ENCODE measurements at regions not wholly inside any gene's neighbourhood (a gene's known extent, or its start where the extent isn't known, plus 50 kb on each side); places are given as distances from the start of the nearest gene placed in this dataset.
"Not testable (repeated sequence)": the region's sequence is repeated elsewhere in the genome, so short reads cannot be mapped to it uniquely, and the experiment has no call there.

- DNase-seq (ENCODE audit: extremely low spot score, unreplicated experiment); H3K4me3 Mint-ChIP-seq; H3K4me1 Mint-ChIP-seq (ENCODE audit: unreplicated experiment); H3K36me3 Mint-ChIP-seq; H3K9me3 Mint-ChIP-seq; H3K27ac Mint-ChIP-seq; H3K27me3 Mint-ChIP-seq: not testable (repeated sequence)
Measured at GRCh38 chr21:7743940-7744339, 2777.4 kb upstream of the TPTE start.

- not testable (repeated sequence) for H3K36me3 Mint-ChIP-seq; DNase-seq (ENCODE audit: extremely low spot score, unreplicated experiment); H3K4me1 Mint-ChIP-seq (ENCODE audit: unreplicated experiment); H3K27ac Mint-ChIP-seq; H3K9me3 Mint-ChIP-seq; H3K4me3 Mint-ChIP-seq; H3K27me3 Mint-ChIP-seq
Measured at GRCh38 chr21:7744406-7745099, 2776.8 kb upstream of the TPTE start.

- not testable (repeated sequence) for H3K27ac Mint-ChIP-seq; H3K9me3 Mint-ChIP-seq; H3K36me3 Mint-ChIP-seq; H3K27me3 Mint-ChIP-seq; DNase-seq (ENCODE audit: extremely low spot score, unreplicated experiment); H3K4me3 Mint-ChIP-seq; H3K4me1 Mint-ChIP-seq (ENCODE audit: unreplicated experiment)
Measured at GRCh38 chr21:7745100-7745450, 2776.3 kb upstream of the TPTE start.

GRCh38 chr21:7747964-7748363 is 2773.4 kb upstream of the TPTE start:
- not testable (repeated sequence) for H3K4me3 Mint-ChIP-seq, H3K27ac Mint-ChIP-seq

GRCh38 chr21:7752611-7753010 is 2768.8 kb upstream of the TPTE start:
- H3K27me3 Mint-ChIP-seq; H3K36me3 Mint-ChIP-seq; H3K27ac Mint-ChIP-seq; DNase-seq (ENCODE audit: extremely low spot score, unreplicated experiment); H3K4me1 Mint-ChIP-seq (ENCODE audit: unreplicated experiment); H3K4me3 Mint-ChIP-seq; H3K9me3 Mint-ChIP-seq: not testable (repeated sequence)

More at GRCh38 chr21:7747964-7748363, 2773.4 kb upstream of the TPTE start:
- not testable (repeated sequence) for H3K36me3 Mint-ChIP-seq; H3K27me3 Mint-ChIP-seq; DNase-seq (ENCODE audit: extremely low spot score, unreplicated experiment); H3K9me3 Mint-ChIP-seq; H3K4me1 Mint-ChIP-seq (ENCODE audit: unreplicated experiment)

- not testable (repeated sequence) for H3K4me3 Mint-ChIP-seq; H3K9me3 Mint-ChIP-seq; H3K4me1 Mint-ChIP-seq (ENCODE audit: unreplicated experiment); H3K27ac Mint-ChIP-seq; H3K27me3 Mint-ChIP-seq; H3K36me3 Mint-ChIP-seq
- peak; percentile 6 for DNase-seq (ENCODE audit: extremely low spot score, unreplicated experiment)
Measured at GRCh38 chr21:7753380-7753877, 2768.0 kb upstream of the TPTE start.

GRCh38 chr21:7769985-7770384 is 2751.4 kb upstream of the TPTE start:
- H3K4me1 Mint-ChIP-seq (ENCODE audit: unreplicated experiment); H3K27ac Mint-ChIP-seq; H3K4me3 Mint-ChIP-seq; H3K9me3 Mint-ChIP-seq; H3K36me3 Mint-ChIP-seq; DNase-seq (ENCODE audit: extremely low spot score, unreplicated experiment); H3K27me3 Mint-ChIP-seq: not testable (repeated sequence)

- not testable (repeated sequence) for H3K36me3 Mint-ChIP-seq; H3K27me3 Mint-ChIP-seq; H3K9me3 Mint-ChIP-seq; DNase-seq (ENCODE audit: extremely low spot score, unreplicated experiment); H3K27ac Mint-ChIP-seq; H3K4me1 Mint-ChIP-seq (ENCODE audit: unreplicated experiment); H3K4me3 Mint-ChIP-seq
Measured at GRCh38 chr21:7774219-7774618, 2747.2 kb upstream of the TPTE start.

GRCh38 chr21:7775327-7775984 is 2745.9 kb upstream of the TPTE start:
- not testable (repeated sequence) for DNase-seq (ENCODE audit: extremely low spot score, unreplicated experiment); H3K27me3 Mint-ChIP-seq; H3K4me1 Mint-ChIP-seq (ENCODE audit: unreplicated experiment); H3K4me3 Mint-ChIP-seq; H3K27ac Mint-ChIP-seq; H3K9me3 Mint-ChIP-seq; H3K36me3 Mint-ChIP-seq

- H3K27ac Mint-ChIP-seq; H3K4me1 Mint-ChIP-seq (ENCODE audit: unreplicated experiment); H3K27me3 Mint-ChIP-seq; H3K9me3 Mint-ChIP-seq; H3K36me3 Mint-ChIP-seq; DNase-seq (ENCODE audit: extremely low spot score, unreplicated experiment); H3K4me3 Mint-ChIP-seq: not testable (repeated sequence)
Measured at GRCh38 chr21:7776035-7776434, 2745.3 kb upstream of the TPTE start.

- H3K36me3 Mint-ChIP-seq; H3K27me3 Mint-ChIP-seq; H3K4me3 Mint-ChIP-seq; DNase-seq (ENCODE audit: extremely low spot score, unreplicated experiment); H3K27ac Mint-ChIP-seq; H3K9me3 Mint-ChIP-seq; H3K4me1 Mint-ChIP-seq (ENCODE audit: unreplicated experiment): not testable (repeated sequence)
Measured at GRCh38 chr21:7776622-7777021, 2744.8 kb upstream of the TPTE start.

GRCh38 chr21:7777289-7777688 is 2744.1 kb upstream of the TPTE start:
- H3K27ac Mint-ChIP-seq; H3K9me3 Mint-ChIP-seq; H3K27me3 Mint-ChIP-seq; H3K4me1 Mint-ChIP-seq (ENCODE audit: unreplicated experiment); H3K4me3 Mint-ChIP-seq; DNase-seq (ENCODE audit: extremely low spot score, unreplicated experiment); H3K36me3 Mint-ChIP-seq: not testable (repeated sequence)

GRCh38 chr21:7787427-7788078 is 2733.8 kb upstream of the TPTE start:
- H3K4me1 Mint-ChIP-seq (ENCODE audit: unreplicated experiment); DNase-seq (ENCODE audit: extremely low spot score, unreplicated experiment); H3K9me3 Mint-ChIP-seq; H3K27ac Mint-ChIP-seq; H3K4me3 Mint-ChIP-seq; H3K36me3 Mint-ChIP-seq; H3K27me3 Mint-ChIP-seq: not testable (repeated sequence)

- not testable (repeated sequence) for H3K9me3 Mint-ChIP-seq; DNase-seq (ENCODE audit: extremely low spot score, unreplicated experiment); H3K4me3 Mint-ChIP-seq; H3K27me3 Mint-ChIP-seq; H3K27ac Mint-ChIP-seq; H3K4me1 Mint-ChIP-seq (ENCODE audit: unreplicated experiment); H3K36me3 Mint-ChIP-seq
Measured at GRCh38 chr21:7793797-7794196, 2727.6 kb upstream of the TPTE start.

Measured in type B pancreatic cell (in vitro differentiated cells).